CD4-positive, alpha-beta T cell treated with Interleukin-17A for 1 hour (primary cell): ENCODE measurements at regions not wholly inside any gene's neighbourhood (a gene's known extent, or its start where the extent isn't known, plus 50 kb on each side); places are given as distances from the start of the nearest gene placed in this dataset.

Experiments used
- DNase-seq: peaks from one replicate; pipeline ENCODE4 v3.0.0-alpha.2; 2020

DNA sequence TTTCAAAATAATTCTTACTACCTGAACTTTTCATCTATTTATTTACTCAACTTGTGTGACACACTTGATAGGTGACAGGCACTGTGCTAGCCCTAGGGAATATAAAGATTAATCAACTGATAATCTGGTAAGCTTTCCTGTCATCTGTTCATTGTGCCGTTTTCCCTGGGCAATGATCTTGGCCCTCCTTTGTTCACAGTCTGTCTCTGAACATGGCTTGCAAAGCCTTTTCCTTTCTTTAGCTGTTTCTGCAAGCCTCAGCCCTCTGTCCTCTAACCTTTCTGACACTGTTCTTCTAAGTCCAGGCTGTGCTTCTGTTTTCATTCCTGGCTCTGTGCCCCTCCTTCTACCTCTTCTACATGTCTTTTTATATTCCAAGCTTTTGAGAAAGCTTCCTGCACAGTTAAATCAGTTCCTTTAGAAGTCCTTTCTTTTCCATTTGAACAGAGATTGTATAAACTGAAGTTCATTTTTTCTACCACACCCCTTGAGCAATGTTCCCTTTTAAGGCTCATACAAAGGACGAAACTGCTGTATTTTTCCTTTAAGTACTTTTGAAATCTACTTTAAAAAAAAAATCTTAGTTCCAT, 803.0 kb upstream of the ZNF608 start:
- no peak for DNase-seq

DNA sequence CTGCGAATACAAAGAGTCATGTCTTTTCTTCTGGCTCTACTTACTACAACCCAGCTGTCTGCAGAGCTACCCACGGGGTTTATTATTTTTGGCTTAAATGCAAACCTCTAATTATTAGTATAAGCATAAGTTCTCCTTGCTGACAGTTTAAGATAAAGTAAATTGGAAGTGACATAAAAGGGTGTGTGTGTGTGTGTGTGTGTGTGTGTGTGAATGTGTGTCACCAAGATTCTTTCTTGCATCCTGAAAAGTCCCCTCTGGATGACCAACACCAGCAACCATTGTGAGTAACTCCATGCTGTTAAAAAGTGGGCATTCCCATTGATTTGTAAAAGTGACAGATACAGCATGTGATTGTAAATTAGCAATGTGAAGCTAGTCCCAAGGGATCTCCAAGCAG, 803.8 kb upstream of the ZNF608 start:
- DNase-seq, result no peak

DNA sequence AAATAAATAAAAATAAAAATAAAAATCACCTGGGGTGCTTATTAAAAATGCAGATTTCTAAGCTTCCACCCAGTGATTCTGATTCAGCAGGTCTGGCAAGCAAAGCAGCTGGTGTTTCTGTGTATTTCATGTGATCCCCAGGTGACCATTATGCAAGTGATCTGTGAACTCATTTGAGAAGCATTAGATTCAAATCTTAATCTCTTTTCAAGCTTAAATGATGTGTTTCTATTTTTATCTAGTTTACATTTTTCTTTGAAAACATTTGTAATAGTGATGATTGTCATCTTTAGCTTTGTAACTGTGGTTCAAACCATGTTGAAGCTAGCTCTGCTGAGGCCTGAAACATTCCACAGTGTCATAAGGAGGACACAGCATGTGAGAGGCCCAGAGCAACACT, 804.8 kb upstream of the ZNF608 start:
- no peak for DNase-seq

DNA sequence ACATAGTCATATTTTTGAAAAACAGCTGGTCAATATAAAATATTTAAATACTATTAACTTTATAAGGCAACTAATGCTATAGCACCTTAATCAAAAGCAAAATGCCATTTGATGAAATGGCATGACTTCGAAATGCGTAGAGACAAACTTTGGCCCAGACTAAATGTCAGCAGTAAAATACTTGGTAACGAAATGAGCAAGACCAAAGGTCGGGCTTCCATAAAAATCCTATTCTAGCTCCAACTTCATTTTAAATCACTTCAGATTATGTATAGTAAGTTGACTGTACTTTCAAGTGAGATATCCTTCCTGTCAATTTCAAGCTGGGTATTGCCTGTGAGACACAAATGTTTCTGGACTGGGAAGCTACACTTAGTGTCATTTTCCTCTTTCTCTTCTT, 805.4 kb upstream of the ZNF608 start:
- no peak for DNase-seq

DNA sequence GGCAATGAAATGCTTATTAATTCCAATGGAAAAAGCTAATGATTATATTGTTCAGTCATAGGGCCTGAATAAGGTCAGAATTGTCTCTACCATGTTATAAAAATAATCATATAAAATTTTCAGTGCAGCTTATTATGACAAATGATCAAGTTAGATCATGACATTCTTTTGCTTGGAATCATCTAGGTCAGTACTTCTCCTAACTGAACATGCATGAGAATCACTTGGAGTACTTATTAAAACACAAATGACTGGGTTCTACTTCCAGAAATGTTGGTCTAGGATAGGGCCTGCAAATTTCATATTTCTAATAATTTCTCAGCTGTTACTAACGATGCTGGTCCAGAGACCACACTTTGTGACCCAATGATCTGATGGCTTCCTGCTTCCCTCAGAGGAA, 806.0 kb upstream of the ZNF608 start:
- no peak for DNase-seq

DNA sequence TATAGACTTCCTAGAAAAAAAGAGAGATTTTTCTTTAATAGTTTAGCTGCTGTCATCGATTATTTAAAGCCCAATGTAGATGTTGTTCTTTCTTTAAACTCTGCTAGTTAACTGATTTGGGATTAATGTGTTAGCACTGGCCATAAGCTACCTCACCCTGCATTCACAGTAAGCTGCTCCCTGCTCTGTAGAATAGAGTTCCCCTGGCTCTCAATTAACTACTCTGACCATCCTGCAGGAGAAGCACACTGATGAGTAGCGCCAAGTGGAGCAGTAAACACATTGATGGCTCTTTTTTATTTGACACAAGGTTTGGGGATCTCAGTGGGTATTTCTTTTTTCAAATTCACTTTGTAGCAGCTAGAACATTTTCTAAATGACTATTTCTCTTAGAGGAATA, 807.9 kb upstream of the ZNF608 start:
- DNase-seq, result no peak

DNA sequence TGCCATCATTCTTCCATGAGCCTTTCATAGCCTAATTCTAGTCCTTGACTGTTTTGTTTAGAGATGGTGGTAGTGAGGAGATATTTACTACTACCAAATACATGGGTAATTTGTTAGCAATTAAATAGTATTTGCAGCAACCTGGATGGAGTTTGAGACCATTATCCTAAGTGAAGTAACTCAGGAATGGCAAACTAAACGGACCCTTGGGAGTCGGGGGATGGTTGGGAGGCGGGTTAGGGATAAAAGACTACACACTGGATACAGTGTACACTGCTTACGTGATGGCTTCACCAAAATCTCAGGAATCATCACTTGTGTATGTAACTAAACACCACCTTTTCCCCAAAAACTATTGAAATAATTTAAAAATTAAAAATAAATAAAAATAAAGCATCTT, 809.2 kb upstream of the ZNF608 start:
- DNase-seq, result no peak

DNA sequence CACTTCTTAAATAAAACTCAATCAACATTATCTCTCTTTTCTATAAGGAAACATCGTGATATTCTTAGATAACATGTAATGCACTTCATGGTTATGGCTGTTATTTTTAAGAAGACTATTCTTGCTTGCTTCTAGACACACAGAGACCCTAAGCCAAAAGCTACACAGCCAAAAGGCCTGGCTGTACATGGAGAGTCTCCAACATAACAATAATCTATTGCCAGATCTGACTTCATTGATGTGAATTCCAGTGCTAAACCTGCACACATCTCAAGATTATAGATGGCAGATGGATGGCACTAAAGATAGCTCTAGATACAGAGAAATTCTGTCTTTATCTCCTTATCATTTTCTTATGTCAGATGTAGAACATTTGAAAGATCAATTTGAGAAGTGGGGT, 811.6 kb upstream of the ZNF608 start:
- no peak for DNase-seq

DNA sequence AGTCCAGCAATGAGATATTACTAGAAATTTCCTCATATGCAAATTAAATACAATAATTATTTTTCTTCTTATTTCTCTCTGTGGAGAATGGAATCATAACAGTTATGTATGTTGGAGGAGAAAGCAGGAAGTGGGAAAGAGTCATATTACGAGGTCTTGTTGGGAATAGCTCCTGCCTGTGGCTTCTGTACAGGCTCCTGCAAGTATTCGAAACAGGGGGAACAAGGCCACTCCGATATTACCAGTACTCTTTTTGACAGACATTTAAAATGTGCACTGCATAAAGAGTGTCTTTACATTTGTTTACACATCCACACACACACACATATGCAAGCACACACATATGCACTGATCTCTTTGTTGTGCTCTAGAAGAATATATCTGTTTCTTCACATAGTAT, 812.0 kb upstream of the ZNF608 start:
- no peak for DNase-seq

DNA sequence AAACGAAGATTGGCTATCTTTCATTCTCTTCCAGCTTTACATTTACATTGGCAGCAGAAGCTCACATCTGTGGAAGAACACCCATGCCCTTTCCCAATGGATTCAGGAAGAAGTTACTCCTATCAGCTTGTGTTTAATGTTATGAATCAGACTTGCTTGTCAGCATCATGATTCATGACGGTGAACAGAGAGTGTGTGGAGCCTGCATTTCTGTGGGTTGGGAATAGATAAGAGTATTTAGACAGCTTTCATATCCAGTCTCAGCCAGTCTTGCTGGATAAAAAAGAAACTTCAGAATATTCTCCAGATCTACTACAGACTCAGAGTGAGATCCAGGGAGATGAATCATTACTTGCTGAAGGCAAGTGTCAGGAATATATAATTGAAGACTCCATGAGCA, 812.9 kb upstream of the ZNF608 start:
- no peak for DNase-seq

DNA sequence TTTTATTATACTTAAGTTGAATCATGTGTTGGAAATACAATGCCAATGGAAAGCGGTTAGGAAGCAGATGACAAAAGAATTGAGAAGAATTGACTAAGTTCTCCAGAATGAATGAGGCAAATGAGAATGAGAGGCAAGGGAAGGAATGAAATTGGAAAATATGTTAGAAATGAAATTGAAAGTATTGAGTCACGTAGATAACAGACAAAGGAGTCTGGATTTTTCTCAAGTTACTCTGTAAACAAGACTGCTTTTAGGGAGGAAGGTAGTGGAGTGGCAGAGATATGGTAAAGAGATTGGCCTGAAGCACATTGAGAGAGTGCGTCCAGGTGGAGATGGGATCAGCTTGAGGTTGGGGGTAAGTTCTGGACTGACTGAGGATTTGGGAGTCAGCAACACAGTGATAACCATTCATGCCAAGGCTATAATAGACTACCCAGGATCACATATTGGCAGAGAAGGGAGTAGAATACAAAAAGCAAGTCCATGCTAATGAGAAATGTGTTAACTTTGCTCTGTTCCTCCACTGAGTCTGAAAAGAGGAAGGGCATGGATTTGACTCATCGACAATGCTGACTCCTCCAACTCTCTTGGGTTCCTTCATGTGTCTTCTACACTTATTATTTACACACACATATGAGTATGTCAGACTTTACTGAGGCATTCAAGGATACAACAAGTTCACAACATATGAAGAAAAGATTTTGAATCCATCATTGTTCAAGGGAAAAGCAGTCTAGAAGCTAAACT, 814.2 kb upstream of the ZNF608 start:
- no peak for DNase-seq

DNA sequence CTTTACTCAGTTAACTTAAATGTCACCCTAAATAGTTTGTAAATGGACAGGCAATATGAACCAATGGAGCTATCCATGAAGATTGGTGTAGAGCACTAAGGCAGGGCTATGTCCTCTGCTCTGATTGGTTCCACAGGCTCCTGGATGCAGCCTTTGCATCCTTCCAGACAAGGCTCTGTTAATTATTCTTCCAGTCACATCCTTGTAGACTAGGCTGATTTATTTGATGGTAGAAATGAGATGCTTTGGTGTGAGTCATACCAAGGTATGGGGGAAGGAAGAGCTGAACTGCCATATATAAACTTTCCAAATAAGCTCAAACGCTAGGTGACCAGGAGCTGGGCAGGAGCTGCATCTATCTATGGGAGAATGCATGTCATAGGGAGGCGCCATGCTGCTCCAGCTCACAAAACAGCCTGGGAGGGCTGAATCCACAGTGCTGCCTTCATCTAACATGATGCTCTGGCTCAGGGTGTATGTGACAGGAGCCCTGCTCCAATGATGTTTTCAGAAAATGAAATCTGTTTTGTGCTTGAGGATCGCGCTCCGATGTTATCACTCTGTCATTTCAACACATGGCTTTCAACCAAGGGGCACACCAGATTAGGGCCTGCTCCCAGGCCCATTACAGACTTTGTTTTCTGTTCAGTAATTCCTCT, 818.0 kb upstream of the ZNF608 start:
- no peak for DNase-seq

DNA sequence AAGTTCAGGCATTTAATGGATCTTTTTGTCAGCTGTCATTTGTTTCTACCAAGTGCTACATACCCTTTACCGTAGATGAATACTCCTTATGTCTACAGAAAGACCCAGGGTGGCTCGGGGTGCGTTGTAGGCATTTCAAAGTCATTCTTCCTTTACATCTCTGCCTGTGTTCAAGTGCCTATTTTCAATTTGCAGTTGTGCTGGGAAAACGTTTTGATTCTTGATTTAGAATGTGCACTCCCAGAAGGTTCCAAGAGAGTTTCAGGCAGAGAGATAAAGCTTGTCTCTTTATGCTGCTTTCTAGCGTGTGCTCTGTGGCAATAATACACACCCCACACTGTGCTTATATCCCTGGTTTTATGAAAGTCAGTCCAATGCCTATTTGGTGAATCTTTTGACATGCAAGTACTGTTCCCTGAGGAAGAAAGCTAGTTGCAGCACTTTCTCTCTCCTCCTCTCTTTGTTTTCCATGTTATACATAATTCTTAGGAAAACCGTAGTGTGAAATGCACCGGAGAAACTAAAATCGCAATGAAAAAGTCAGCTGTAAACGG, 828.1 kb upstream of the ZNF608 start:
- DNase-seq, result no peak

DNA sequence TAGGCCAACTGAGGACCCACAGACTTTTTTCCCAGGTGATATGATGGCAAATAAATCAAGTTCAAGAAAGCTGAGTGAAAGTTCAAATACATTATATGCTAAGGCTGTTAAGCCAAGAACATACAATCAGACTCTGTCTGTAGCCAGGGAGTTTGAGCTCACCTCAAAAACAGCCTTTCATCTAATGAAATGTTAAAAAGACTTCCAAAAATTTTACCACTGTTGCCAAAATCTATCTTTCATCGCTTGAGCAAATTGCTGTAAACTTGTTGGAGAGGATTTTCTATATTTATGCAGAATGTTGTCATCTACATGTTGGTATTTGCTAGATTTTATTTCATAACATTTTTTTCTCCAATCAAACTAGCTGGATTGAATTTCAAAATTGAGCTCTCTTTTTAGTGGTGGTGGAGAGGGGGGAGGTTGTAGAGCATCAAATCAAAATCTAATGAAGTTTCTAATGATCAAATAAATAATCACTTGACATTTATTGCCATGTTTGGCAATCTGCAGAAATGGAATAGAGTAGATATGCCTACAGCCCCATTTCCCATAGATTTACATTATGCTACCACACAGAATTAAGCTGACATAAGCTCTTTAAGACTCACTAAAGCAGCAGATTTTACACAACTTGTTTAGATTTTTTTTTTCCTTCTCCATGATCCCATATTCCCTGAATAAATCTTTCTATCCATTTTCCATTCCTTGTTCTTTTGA, 828.9 kb upstream of the ZNF608 start:
- no peak for DNase-seq

DNA sequence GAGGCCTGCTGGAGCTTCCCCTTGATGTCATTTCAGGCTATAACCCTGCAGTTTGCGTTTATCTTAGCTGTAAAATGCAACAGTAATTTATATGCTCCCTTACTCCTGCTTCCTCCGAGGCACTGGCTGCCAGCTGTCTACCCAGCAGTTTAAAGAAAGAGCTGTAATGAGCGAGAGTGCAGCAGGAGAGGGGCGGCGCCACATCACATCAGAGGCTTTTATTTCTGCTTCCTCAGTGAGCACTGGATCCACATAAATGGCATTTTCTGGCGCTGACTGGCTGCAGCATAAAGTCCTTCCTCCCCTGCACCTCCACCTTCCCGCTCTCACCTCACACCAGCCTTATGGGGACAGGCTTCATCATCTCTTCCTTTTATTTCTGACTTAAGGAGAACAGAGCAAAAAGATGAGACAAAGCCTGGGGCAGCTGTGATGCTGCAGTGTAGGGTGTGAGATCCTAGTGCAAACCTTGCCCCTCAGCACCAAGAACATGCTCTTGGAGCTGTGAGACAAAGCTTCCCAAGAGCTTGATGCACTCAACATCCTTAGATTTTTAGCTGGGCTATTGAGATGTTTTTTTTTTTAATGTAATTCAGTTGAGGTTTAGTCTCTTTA, 829.6 kb upstream of the ZNF608 start:
- no peak for DNase-seq

DNA sequence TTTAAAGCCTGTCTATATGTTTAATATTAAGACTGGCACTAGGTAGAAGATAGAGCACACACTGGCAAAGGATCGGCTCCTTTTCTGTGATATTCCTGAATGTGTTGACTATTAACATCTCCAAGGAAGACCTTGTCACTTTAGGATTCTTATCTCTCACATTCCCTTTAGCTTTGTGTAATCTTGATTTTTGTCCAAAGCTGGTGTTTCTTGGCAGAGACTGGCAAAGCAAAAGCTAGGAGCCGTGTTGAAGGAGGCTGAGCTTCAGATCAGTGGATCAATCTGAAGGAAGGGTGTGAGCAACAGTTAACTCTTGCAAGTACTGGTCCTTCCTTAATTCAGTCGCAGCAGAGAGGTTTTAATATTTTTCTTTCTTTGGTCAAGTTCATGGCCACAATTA, 830.4 kb upstream of the ZNF608 start:
- DNase-seq, result no peak

DNA sequence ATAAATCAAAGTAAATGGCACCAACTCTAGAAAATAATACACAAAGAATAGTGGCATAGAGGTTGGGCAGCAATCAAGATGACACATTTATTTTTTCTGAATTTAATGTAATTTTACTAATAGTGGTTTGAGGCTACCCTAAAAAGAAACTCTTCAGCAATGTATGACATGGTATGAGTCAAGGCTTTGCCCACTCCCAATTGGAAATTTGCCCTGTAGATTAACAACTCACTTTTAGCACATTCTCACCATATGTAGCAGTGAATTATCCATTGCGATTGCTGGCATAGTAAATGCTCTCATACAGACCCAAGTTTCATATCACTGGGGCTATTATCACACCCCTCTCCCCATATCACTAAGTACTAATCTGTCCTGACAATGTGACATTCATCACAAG, 832.1 kb upstream of the ZNF608 start:
- DNase-seq, result no peak

DNA sequence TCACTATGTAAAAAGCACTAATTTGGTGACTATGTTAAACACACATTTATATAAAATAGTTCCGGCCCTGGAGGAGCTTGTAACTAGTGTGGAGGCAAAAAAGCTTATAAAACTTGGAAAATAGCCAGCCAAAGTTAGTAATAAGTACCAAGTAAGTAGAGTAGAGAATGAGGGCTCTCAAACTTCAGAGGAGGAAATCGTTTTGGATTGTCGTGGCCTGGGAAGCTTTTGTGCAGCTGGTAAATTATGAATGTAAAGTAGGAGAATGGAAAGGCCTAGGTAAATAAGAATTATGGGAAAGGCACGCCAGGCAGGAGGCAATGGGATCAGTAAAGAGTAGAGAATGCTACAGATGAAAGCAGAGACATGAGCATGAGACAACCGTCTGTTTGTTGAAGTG, 832.7 kb upstream of the ZNF608 start:
- no peak for DNase-seq

DNA sequence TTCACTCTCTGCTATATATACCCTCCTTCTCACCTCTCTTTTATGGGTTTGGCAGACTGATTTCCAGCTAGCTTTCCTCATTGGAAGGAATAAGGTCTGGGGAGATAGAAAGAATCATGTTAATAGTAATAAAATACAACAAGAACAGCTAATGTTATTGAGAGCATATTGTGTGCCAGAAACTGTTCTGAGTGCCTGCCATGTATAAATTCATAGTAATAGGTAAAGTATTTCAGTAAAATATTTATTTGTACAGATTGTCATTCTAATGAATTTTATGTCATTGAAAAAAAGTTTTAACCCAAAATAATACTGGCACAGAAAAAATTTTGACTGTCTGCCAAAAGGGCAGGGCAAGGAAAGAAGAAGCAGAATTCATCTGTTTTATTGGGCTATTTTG, 834.9 kb upstream of the ZNF608 start:
- DNase-seq, result no peak

DNA sequence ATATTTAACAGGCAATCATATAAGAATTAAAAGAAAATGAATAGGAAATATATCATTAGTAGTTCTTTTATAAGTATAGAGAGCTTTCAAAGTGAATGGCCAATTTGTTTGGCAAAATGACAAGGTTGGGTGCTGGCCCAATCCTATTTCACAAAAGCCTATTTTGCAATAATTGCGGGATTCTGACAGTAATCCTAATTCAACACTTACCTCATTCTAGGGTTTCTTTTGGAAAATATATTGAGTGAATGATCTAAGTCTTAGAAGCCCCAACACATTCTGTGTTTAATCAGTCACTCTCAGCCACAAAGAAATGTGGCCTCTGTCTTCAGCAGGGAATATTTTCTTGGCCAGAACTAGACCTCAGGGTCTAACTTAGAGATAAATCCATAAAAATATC, 835.9 kb upstream of the ZNF608 start:
- no peak for DNase-seq

DNA sequence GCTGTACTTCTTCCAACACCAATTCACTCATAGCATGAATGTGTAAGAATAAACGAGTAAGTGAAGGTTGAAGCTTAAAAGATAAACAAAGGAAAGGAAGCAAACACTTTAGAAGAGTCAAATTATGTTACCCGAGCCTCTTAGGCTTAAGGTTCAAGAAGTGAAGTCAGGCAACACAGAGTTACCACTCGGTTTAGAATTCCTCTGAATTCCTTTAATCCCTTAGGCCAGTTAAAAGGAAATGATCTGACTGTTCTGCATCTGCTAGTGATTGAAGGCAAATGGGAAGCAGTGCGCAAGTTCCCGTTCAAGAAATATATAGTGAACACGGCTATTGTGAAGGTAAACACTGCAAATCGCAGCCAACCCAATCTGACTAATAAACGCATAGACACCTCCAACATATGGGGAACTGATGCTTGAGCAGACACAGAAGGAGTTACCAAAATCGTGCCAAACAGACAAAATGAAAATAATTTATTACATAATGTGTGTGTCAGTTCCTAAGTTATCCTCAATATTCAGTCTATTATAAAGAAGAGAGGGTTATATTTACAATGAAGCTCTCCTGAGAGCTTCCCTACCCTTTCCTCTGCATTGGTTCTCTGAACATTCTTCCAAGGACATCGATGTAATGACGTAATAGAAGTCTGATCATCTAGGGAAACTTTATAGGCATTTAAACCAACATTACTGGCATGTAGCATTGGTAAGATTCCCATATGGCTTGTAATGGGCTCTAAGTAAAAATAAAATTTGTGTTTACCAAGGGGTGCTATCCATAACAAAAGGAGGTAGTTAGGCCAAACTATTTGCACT, 837.1 kb upstream of the ZNF608 start:
- DNase-seq, result no peak

DNA sequence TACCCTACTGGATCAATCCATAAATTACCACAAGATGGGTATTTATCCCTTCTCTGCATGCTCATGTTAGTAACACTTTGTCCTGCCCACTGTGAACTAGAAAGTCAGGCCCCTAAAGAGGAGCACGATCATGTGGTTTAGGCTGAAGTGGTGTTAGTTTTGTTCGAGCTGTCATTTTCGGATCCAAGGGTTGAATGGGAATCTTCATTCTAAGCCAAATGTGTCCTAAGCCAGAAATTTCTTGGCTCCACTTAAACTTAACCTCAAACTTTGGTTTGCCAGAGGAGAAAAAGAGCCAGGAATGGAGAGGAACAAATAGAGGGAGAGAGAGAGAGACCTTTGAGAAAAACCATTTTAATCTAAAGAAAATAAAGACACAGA, 837.7 kb upstream of the ZNF608 start:
- no peak for DNase-seq
